GM18505 (cell line): ENCODE measurements at regions not wholly inside any gene's neighbourhood (a gene's known extent, or its start where the extent isn't known, plus 50 kb on each side); places are given as distances from the start of the nearest gene placed in this dataset.

Source experiments
- ATAC-seq: cut with Tn5 transposase; IDR thresholded peaks from one replicate; pipeline ENCODE4 v1.9.1; 2021; ENCODE audit not compliant: unreplicated experiment
- POLR2A ChIP-seq: IDR thresholded peaks from 4 replicates; pipeline ENCODE4 v1.6.1; 2011; ENCODE audit warnings: borderline replicate concordance; ENCODE audit not compliant: insufficient read depth, insufficient read length; ENCODE audit errors: extremely low read depth

DNA sequence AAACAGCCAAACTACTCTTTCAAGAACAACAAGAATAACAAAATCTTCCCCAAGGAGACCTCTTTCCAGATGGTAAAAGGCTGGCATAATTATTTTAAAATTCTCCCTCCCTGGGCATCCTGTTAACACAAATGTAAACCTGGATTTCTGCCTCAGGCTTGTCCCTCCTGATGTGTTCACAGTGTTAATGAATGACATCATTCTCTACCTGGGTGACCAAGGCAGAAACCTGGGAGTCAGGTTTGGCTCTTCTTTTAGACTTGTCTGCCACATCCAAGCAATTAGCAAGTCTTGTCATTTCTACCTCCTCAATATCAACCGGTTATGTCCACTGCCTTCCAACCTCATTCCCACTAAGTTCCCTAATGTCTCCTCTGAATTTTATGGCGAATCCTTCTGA is 368.7 kb upstream of the TBL1XR1 start:
- no peak for ATAC-seq
- no peak for TF ChIP-seq POLR2A

GRCh38 chr3:177567833-177568232 is 370.6 kb upstream of the TBL1XR1 start:
- no peak for ATAC-seq
- TF ChIP-seq POLR2A: no peak

GRCh38 chr3:177569193-177569592 is 371.9 kb upstream of the TBL1XR1 start:
- TF ChIP-seq POLR2A: no peak
- ATAC-seq: no peak

DNA sequence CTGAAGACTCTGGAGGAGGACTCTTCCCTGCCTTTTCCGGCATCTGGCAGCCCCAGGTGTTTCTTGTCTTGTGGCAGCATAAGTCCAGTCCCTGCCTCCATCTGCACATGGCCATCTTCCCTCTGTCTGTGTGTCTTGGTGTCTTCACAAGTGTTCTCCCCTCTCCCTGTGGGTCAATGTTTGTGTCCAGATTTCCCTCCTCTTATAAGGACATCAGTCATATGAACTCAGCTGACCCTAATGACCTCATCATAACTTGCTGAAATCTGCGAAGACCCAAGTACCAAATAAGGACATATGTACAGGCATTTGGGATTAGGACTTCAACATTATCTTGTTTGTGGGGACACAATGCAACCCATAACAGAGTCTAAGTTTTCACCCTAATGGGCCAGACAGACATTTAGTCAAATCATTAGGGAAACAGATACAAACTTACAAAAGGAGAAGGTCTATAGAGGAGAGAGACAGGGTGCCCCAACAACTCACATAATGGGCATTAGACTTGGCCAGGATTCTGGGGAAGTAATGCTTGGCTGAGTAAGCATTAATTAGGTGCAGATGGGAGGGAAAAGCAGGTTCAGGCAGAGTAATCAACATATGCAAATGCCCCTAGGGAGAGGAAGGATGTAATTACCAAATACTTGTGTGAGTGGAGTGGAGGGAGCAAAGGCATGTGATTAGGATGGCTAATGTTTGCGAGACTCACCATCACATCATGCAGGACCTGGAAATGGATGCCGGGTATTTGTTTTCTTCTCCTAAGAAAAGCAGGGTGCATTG is 372.8 kb upstream of the TBL1XR1 start:
- ATAC-seq: no peak
- no peak for TF ChIP-seq POLR2A

- ATAC-seq: no peak
These were observed 374.1 kb upstream of the TBL1XR1 start for GRCh38 chr3:177571271-177571943.

DNA sequence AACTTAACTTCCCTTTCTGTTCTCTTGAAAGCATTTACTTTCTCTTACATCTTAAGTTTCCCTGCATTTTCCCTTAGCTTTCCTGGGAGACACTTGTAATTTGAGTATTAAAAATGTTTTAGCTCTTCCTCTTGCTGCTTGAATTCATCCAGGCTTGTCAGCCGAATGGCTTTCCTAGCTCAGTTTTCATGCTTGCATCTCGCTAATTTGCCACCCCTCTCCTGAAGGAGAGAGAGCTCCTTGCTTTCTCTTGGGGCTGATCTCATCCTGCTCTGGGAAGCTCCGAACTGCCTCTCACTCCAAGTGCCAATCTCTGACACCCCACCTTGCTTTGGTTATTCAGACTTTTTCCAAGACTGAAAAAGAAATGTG is 374.6 kb upstream of the TBL1XR1 start:
- no peak for ATAC-seq
- TF ChIP-seq POLR2A: no peak

More at GRCh38 chr3:177571271-177571943, 374.1 kb upstream of the TBL1XR1 start:
- TF ChIP-seq POLR2A: no peak

GRCh38 chr3:177574222-177574856 is 377.1 kb upstream of the TBL1XR1 start:
- no peak for ATAC-seq
- no peak for TF ChIP-seq POLR2A

DNA sequence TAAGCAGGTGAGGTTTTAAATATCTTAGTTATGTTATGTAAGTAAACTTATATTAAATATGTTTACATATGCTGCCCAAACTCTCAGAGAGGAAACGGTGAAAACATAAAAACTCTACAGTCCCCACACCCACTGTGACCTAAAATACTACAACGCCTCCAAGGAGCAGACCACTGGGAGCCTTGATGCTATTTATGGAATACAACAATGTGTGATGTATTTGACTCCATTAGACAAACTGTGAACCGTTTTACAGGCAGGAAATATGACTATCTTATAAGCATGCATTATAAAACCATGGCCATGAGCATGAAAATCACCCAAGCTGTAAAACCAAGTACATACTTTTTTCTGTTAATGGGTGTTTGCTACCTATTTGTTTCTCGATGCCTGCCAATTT is 379.5 kb upstream of the TBL1XR1 start:
- no peak for ATAC-seq
- TF ChIP-seq POLR2A: no peak

DNA sequence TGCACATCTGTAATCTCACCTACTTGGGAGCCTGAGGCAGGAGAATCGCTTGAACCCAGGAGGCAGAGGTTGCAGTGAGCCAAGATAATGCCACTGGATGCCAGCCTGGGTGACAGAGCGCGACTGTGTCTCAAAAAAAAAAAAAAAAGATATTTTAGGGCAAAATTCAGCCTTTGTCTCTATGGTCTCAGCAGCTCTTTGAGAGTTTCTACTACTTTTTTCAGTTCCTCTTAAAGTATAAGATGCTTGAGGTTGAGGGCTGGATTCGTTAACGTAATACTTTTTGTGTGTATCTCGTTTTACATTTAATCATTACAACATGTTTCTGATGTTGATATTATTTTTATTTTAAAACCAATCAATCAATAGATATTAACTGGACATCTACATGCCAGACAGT is 381.2 kb upstream of the TBL1XR1 start:
- no peak for TF ChIP-seq POLR2A
- no peak for ATAC-seq

DNA sequence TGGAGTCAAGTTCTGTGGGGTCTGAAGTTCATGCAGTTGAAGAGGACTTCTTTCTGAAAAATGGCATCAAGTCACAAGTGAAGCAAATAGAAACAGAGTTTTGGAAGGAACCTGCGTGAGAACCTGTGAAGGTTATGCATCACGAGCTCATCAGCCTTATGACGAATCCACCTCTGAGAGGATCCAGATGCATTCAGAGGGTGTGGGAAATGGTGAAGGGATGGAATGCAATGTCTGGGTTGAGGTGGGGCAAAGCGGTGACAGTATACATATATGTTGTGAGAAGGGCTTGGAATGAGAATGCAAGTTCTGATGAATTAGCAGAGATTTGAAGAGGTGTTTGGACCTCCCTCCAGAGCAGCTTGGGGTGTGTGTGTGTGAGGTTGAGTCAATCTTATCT is 382.1 kb upstream of the TBL1XR1 start:
- no peak for TF ChIP-seq POLR2A
- no peak for ATAC-seq

- TF ChIP-seq POLR2A: no peak
- ATAC-seq: no peak
These were observed 383.2 kb upstream of the TBL1XR1 start for GRCh38 chr3:177580437-177580836.

DNA sequence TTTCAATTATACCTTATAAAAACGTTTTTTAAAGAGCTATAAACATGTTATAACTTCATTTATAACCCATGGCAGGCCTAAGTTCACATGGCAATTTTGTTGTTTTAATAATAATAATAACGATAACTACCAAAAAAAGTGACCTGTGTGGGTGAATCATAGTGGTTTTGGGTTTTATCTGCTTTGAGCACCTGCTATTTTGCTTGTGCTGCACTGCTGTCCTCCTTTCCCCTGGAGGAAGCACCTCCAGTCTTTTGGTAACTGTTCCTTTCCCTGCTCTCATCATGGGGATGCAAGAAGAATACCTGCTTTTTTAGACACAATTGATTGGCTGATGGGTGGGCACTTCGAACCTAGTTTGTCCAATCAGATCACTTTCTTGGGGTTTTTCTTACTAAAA is 388.0 kb upstream of the TBL1XR1 start:
- TF ChIP-seq POLR2A: no peak

DNA sequence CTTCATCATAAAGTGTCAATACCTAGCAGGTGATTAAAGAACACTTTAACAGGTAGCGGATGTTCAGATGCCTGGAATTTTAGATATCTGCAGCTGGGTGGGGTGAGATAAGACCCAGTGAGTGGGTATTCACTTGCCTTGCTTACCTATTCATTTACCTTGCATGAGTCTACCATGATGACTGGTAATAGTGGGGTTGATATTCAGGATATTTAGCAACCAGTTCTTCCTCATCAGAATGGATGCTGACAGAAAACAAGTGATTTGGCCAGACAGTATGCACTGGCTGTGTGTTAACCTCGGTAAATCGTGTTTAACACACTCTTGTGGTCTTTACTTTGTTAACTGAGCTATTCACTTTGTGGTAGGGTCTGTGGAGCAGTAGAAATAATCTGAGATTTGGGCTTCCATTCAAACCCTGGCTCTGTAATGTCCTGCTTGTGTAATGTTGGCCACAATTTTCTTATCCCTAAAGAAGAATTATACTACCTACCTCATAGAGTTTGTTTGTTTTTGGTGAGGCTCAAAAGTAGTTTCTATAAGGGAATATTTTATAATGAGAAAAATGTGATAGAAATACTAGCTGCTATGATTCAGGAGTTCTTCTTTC is 391.9 kb upstream of the TBL1XR1 start:
- no peak for ATAC-seq
- no peak for TF ChIP-seq POLR2A

More for the DNA sequence above, 388.0 kb upstream of the TBL1XR1 start:
- ATAC-seq: no peak
